ENCODE measurements at regions not wholly inside any gene's neighbourhood (a gene's known extent, or its start where the extent isn't known, plus 50 kb on each side); places are given as distances from the start of the nearest gene placed in this dataset.
A peak's percentile ranks its signal among the peaks of the same experiment; 100 is the strongest.
"Not testable (repeated sequence)": the region's sequence is repeated elsewhere in the genome, so short reads cannot be mapped to it uniquely, and the experiment has no call there.

DNA sequence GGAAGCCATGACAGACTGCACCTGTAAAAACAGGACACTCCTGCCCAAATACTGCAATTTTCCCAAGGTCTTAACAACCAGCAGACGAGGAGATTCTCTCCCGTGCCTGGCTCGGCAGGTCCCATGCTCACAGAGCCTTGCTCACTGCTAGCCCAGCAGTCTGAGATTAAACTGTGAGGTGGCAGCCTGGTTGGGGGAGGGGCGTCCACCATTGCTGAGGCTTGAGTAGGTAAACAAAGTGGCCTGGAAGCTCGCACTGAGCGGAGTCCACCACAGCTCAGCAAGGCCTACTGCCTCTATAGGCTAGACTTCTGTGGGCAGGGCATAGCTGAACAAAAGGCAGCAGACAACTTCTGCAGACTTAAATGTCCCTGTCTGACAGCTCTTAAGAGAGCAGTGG lies 80.3 kb downstream of the ANXA5 start:
- DNase-seq = not testable (repeated sequence)

GRCh38 chr4:121614101-121614500 lies 82.7 kb downstream of the ANXA5 start:
- DNase-seq = no peak
- TF ChIP-seq POLR2A (IDR thresholded peaks at IDR 0.05; ENCODE audit: low read length) = no peak

DNA sequence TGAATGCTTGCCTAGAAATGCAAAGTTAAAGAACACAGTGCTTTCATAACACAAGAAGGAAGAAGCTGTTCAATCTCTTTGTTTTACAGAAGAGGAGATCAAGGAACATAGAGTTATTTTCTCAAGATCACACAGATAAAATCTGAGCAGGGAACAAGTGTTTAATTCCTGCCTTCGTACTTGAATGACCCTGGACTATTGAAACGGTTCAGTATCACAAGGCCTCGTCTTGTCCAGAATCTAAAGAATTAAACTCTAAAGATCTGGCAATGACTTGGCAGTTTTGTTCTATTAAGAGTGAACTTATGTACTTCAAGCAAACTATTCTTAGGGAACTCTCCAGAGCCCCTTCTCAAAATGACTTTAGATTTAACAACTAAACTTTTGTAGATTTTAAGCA lies 97.7 kb downstream of the ANXA5 start:
- TF ChIP-seq POLR2A (IDR thresholded peaks at IDR 0.05; ENCODE audit: low read length) (no peak), GATA1 (IDR thresholded peaks at IDR 0.05; ENCODE audit: low read depth, low read length) (no peak)
- peak in 1 of 2 experiments; percentile 5 for DNase-seq

GRCh38 chr4:121597346-121597934 lies 99.3 kb downstream of the ANXA5 start:
- no peak for TF ChIP-seq POLR2A (IDR thresholded peaks at IDR 0.05; ENCODE audit: low read length)
- TF ChIP-seq GATA1 (IDR thresholded peaks at IDR 0.05; ENCODE audit: low read depth, low read length) = no peak
- no peak for DNase-seq

DNA sequence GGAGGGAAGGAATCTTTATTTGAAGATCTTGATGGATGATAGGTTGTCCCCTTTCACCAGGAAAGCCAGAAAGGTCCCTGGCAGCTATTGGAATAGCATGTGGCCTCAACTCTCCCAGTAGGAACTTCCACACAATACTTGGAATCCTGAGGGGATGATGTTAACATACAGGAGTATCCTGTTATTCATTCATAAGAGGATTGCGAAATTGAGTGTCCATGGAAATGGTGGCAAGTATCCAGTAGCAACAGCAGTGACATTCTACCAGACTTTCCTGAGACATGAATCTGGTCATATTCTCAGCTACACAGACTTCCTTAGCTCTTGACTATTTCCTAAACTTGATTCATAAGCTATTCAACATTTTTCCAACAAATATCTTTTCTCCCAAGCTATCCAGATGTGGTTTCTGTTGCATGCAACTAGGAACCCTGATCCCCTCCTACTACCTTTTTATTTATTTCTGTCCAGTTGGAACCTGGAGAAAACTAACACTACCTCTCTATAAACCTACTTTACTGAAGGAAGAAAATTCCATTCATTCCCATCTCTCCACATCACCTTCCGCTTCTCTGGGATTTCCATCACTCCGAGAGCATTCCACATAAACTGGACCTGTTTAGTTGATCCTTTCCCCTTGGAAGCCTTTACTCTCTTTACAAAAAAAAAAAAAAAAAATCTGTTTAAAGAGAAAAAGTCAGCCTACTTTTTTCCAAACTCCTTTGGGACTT lies 101.8 kb downstream of the ANXA5 start:
- TF ChIP-seq POLR2A (IDR thresholded peaks at IDR 0.05; ENCODE audit: low read length) = no peak
- TF ChIP-seq GATA1 (IDR thresholded peaks at IDR 0.05; ENCODE audit: low read depth, low read length) = no peak
- no peak for DNase-seq

- no peak for DNase-seq
- TF ChIP-seq POLR2A (IDR thresholded peaks at IDR 0.05; ENCODE audit: low read length) = no peak
- no peak for TF ChIP-seq GATA1 (IDR thresholded peaks at IDR 0.05; ENCODE audit: low read depth, low read length)
Observed at GRCh38 chr4:121593760-121594159, 103.0 kb downstream of the ANXA5 start.

DNA sequence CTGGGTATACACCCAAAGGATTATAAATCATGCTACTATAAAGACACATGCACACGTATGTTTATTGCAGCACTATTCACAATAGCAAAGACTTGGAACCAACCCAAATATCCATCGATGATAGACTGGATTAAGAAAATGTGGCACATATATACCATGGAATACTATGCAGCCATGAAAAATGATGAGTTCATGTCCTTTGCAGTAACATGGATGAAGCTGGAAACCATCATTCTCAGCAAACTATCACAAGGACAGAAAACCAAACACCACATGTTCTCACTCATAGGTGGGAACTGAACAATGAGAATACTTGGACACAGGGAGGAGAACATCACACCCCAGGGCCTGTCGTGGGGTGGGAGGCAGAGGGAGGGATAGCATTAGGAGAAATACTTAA lies 104.5 kb downstream of the ANXA5 start:
- DNase-seq = not testable (repeated sequence)

DNA sequence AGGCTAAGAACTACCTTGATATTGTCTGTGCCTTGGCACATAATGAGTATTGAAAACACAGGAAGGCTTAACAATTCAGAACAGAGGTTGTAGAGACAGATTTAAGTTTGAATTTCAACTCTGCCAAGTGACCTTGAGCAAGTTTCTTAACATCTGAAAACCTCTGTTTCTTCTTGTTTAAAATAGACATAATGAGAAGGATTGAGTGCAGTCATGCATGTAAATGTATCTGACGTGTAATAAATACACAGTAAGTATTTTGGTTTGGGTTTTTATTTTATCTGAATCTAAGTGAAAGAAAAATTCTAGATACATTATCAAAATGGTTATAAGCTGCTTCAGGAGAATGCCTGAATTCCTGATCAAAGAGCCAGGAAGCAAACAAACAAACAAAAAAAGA lies 111.9 kb downstream of the ANXA5 start:
- no peak for DNase-seq
- TF ChIP-seq GATA1 (IDR thresholded peaks at IDR 0.05; ENCODE audit: low read depth, low read length) = no peak
- TF ChIP-seq POLR2A (IDR thresholded peaks at IDR 0.05; ENCODE audit: low read length) = no peak

DNA sequence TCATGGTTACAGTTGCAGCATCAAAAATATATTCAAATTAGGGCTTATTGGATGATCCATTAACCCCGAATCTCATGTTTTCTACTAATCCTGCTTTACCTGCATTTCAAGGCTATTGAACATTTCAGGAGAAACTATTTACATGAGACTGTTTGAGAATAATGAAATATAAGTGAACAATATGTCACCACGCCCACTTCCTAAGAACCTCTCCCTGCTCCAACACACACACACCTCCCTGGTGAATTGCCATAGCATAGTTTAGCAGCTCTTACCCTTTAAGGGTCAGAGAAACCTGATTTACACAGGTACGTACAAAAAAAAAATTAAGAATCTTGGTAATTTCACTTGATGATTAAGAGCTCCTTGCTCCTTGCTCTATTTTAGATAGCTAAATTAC lies 113.4 kb downstream of the ANXA5 start:
- no peak for DNase-seq
- no peak for TF ChIP-seq GATA1 (IDR thresholded peaks at IDR 0.05; ENCODE audit: low read depth, low read length)
- no peak for TF ChIP-seq POLR2A (IDR thresholded peaks at IDR 0.05; ENCODE audit: low read length)

DNA sequence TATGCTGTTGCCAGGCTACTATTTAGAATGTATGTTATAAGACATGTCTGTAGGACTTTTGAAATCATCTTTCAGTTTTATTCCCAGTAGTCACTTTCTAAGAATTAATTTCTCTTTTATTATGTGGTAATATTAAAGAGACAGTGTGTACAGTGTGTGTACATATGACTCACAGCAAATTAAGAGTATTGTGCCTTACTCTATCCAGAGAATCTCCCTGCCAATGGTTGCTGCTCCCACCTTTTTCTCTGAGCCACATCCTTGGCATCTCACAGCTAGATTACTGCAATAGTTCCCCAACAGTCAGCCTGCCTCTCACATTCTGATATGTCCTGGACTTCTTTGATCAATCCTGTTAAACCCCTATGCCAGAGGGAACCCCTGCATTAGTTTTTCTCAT lies 114.5 kb downstream of the ANXA5 start:
- DNase-seq = no peak

DNA sequence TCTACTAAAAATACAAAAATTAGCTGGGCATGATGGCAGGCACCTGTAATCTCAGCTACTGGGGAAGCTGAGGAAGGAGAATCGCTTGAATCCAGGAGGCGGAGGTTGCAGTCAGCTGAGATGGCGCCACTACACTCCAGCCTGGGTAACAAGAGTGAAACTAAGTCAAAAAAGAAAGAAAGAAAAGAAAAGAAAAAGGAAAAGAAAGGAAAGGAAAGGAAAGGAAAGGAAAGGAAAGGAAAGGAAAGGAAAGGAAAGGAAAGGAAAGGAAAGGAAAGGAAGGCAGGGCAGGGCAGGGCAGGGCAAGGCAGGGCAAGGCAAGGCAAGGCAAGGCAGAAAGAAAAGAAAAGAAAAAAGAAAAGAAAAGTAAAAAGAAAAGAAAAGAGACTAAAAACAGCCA lies 121.4 kb downstream of the ANXA5 start:
- DNase-seq = not testable (repeated sequence)

More for the DNA sequence above, 114.5 kb downstream of the ANXA5 start:
- TF ChIP-seq GATA1 (IDR thresholded peaks at IDR 0.05; ENCODE audit: low read depth, low read length) = no peak

- no peak for DNase-seq
- TF ChIP-seq POLR2A (IDR thresholded peaks at IDR 0.05; ENCODE audit: low read length) = no peak
- TF ChIP-seq GATA1 (IDR thresholded peaks at IDR 0.05; ENCODE audit: low read depth, low read length) = no peak
Observed at GRCh38 chr4:121574618-121575017, 122.2 kb downstream of the ANXA5 start.

DNA sequence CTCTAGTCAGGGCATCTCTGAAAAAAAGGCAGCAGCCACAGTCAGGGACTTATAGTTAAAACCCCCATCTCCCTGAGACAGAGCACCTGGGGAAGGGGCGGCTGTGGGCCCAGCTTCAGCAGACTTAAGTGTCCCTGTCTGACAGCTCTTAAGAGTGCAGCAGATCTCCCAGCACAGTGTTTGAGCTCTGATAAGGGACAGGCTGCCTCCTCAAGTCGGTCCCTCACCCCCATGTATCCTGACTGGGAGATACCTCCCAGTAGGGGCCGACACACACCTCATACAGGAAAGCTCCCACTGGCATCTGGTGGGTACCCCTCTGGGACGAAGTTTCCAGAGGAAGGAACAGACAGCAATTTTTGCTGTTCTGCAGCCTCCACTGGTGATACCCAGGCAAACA lies 129.0 kb downstream of the ANXA5 start:
- DNase-seq = no peak
- TF ChIP-seq GATA1 (IDR thresholded peaks at IDR 0.05; ENCODE audit: low read depth, low read length) = no peak
- TF ChIP-seq POLR2A (IDR thresholded peaks at IDR 0.05; ENCODE audit: low read length) = no peak

- DNase-seq = no peak
- TF ChIP-seq POLR2A (IDR thresholded peaks at IDR 0.05; ENCODE audit: low read length) = no peak
- TF ChIP-seq GATA1 (IDR thresholded peaks at IDR 0.05; ENCODE audit: low read depth, low read length) = no peak
Observed at GRCh38 chr4:121564840-121565375, 131.9 kb downstream of the ANXA5 start.

GRCh38 chr4:121562811-121563210 lies 134.0 kb downstream of the ANXA5 start:
- TF ChIP-seq GATA1 (IDR thresholded peaks at IDR 0.05; ENCODE audit: low read depth, low read length) (no peak), POLR2A (IDR thresholded peaks at IDR 0.05; ENCODE audit: low read length) (no peak)
- no peak for DNase-seq

Data from erythroblast (primary cell).